GM21723 (cell line): ENCODE measurements at regions not wholly inside any gene's neighbourhood (a gene's known extent, or its start where the extent isn't known, plus 50 kb on each side); places are given as distances from the start of the nearest gene placed in this dataset.

ENCODE experiments used
- ATAC-seq: cut with Tn5 transposase; IDR thresholded peaks from one replicate; pipeline ENCODE4 v1.9.1; 2021; ENCODE audit warnings: mild to moderate bottlenecking, moderate library complexity; ENCODE audit not compliant: unreplicated experiment

- no peak for ATAC-seq
Measured at GRCh38 chr11:11081776-11082175, 223.9 kb upstream of the ZBED5 start.

- no peak for ATAC-seq
Measured at GRCh38 chr11:11081288-11081687, 223.4 kb upstream of the ZBED5 start.

- no peak for ATAC-seq
Measured at GRCh38 chr11:11078344-11079086, 220.7 kb upstream of the ZBED5 start.

- ATAC-seq: no peak
Measured at GRCh38 chr11:11077898-11078297, 220.0 kb upstream of the ZBED5 start.

GRCh38 chr11:11076879-11077278 lies 219.0 kb upstream of the ZBED5 start:
- ATAC-seq: no peak

- ATAC-seq: no peak
Measured at GRCh38 chr11:11076276-11076675, 218.4 kb upstream of the ZBED5 start.

GRCh38 chr11:11075515-11076171 lies 217.8 kb upstream of the ZBED5 start:
- no peak for ATAC-seq

GRCh38 chr11:11074686-11075335 lies 217.0 kb upstream of the ZBED5 start:
- no peak for ATAC-seq

- ATAC-seq: no peak
Measured at GRCh38 chr11:11073996-11074395, 216.1 kb upstream of the ZBED5 start.

GRCh38 chr11:11072067-11072466 lies 214.2 kb upstream of the ZBED5 start:
- ATAC-seq: no peak

- no peak for ATAC-seq
Measured at GRCh38 chr11:11071486-11071885, 213.6 kb upstream of the ZBED5 start.

GRCh38 chr11:11070976-11071375 lies 213.1 kb upstream of the ZBED5 start:
- ATAC-seq: no peak

- ATAC-seq: no peak
Measured at GRCh38 chr11:11069841-11070835, 212.3 kb upstream of the ZBED5 start.

GRCh38 chr11:11068113-11068512 lies 210.3 kb upstream of the ZBED5 start:
- no peak for ATAC-seq

- ATAC-seq: no peak
Measured at GRCh38 chr11:11065396-11065795, 207.5 kb upstream of the ZBED5 start.

GRCh38 chr11:11057472-11057854 lies 199.6 kb upstream of the ZBED5 start:
- ATAC-seq: no peak

GRCh38 chr11:11056749-11057471 lies 199.1 kb upstream of the ZBED5 start:
- no peak for ATAC-seq

GRCh38 chr11:11056316-11056715 lies 198.5 kb upstream of the ZBED5 start:
- ATAC-seq: no peak

- ATAC-seq: no peak
Measured at GRCh38 chr11:11047851-11048610, 190.2 kb upstream of the ZBED5 start.

- ATAC-seq: no peak
Measured at GRCh38 chr11:11046781-11047180, 188.9 kb upstream of the ZBED5 start.
